ENCODE measurements at regions not wholly inside any gene's neighbourhood (a gene's known extent, or its start where the extent isn't known, plus 50 kb on each side); places are given as distances from the start of the nearest gene placed in this dataset.

GRCh38 chr18:66707473-66707872 lies 103.6 kb upstream of the CDH19 start:
- Histone ChIP-seq H3K4me1 (ENCODE audit: control insufficient read depth in 1 of 2, insufficient read depth in 2 of 2, low read length in 2 of 2) (peaks cover 3 to 11% of the 10 kb centered on the region in 2 donors), H3K27ac (ENCODE audit: low read depth in 1 of 2, low read length in 2 of 2) (no peak overlapping the region), H3K27me3 (ENCODE audit: control insufficient read depth in 2 of 2, insufficient read depth in 2 of 2, low read length in 2 of 2) (no peaks in the 10 kb centered on the region), H4K20me1 (ENCODE audit: insufficient read depth, low read length) (no peaks in the 10 kb centered on the region), H3K79me2 (ENCODE audit: insufficient read depth, low read length) (no peaks in the 10 kb centered on the region), H3K4me3 (replicated peaks in 1 of 3; ENCODE audit: low read depth in 2 of 3, low read length in 3 of 3) (no peak overlapping the region), H3K4me2 (replicated peaks; ENCODE audit: extremely low read depth, low read length, poor library complexity, severe bottlenecking) (no peak overlapping the region), H2AFZ (ENCODE audit: insufficient read depth, low read depth, low read length, poor library complexity, severe bottlenecking) (peak overlapping the region; percentile 32), H3K9ac (ENCODE audit: insufficient read depth, low read length, poor library complexity, severe bottlenecking) (no peak overlapping the region), H3K36me3 (replicated peaks in 1 of 2; ENCODE audit: control insufficient read depth in 1 of 2, insufficient read depth in 2 of 2, low read length in 2 of 2) (no peaks in the 10 kb centered on the region), H3K9me3 (replicated peaks in 1 of 2; ENCODE audit: control insufficient read depth in 1 of 2, insufficient read depth in 1 of 2, low read length in 2 of 2) (no peaks in the 10 kb centered on the region)
- no CpG with 5 or more reads among the region's 5 CpGs for WGBS (ENCODE audit: insufficient coverage)
- TF ChIP-seq CTCF (IDR thresholded peaks at IDR 0.05) = no peak
- Mint-ChIP-seq H3K9me3 (peaks cover 0 to 2% (median 0%) of the 10 kb centered on the region in 7 donors), H3K4me1 (peaks cover 8% of the 10 kb centered on the region), H3K36me3 (no peaks in the 10 kb centered on the region), H3K27ac (no peak overlapping the region), H3K27me3 (ENCODE audit: low read depth in 3 of 3) (peaks cover 0 to 2% (median 0%) of the 10 kb centered on the region in 3 donors), H3K4me3 (no peak overlapping the region)
- no peak for DNase-seq
- intact Hi-C loops (cut with micrococcal nuclease) = no loop called here

GRCh38 chr18:66695281-66695680 lies 91.4 kb upstream of the CDH19 start:
- Histone ChIP-seq H3K4me1 (ENCODE audit: control insufficient read depth in 1 of 2, insufficient read depth in 2 of 2, low read length in 2 of 2) (no peaks in the 10 kb centered on the region), H3K27me3 (ENCODE audit: control insufficient read depth in 2 of 2, insufficient read depth in 2 of 2, low read length in 2 of 2) (no peaks in the 10 kb centered on the region), H3K36me3 (replicated peaks in 1 of 2; ENCODE audit: control insufficient read depth in 1 of 2, insufficient read depth in 2 of 2, low read length in 2 of 2) (no peaks in the 10 kb centered on the region), H3K9ac (ENCODE audit: insufficient read depth, low read length, poor library complexity, severe bottlenecking) (no peak overlapping the region), H3K79me2 (ENCODE audit: insufficient read depth, low read length) (no peaks in the 10 kb centered on the region), H3K27ac (ENCODE audit: low read depth in 1 of 2, low read length in 2 of 2) (no peak overlapping the region), H4K20me1 (ENCODE audit: insufficient read depth, low read length) (no peaks in the 10 kb centered on the region), H2AFZ (ENCODE audit: insufficient read depth, low read depth, low read length, poor library complexity, severe bottlenecking) (no peak overlapping the region), H3K4me2 (replicated peaks; ENCODE audit: extremely low read depth, low read length, poor library complexity, severe bottlenecking) (no peak overlapping the region), H3K9me3 (replicated peaks in 1 of 2; ENCODE audit: control insufficient read depth in 1 of 2, insufficient read depth in 1 of 2, low read length in 2 of 2) (no peaks in the 10 kb centered on the region), H3K4me3 (replicated peaks in 1 of 3; ENCODE audit: low read depth in 2 of 3, low read length in 3 of 3) (no peak overlapping the region)
- Mint-ChIP-seq H3K9me3 (peaks cover 0 to 3% (median 2%) of the 10 kb centered on the region in 7 donors), H3K27me3 (ENCODE audit: low read depth in 3 of 3) (peaks cover 1 to 6% (median 3%) of the 10 kb centered on the region in 3 donors), H3K36me3 (no peaks in the 10 kb centered on the region), H3K27ac (no peak overlapping the region), H3K4me3 (no peak overlapping the region), H3K4me1 (no peaks in the 10 kb centered on the region)
- intact Hi-C loops (cut with micrococcal nuclease) = no loop called here
- no peak for TF ChIP-seq CTCF (IDR thresholded peaks at IDR 0.05)
- no peak for DNase-seq
